ENCODE measurements at regions not wholly inside any gene's neighbourhood (a gene's known extent, or its start where the extent isn't known, plus 50 kb on each side); places are given as distances from the start of the nearest gene placed in this dataset.

DNA sequence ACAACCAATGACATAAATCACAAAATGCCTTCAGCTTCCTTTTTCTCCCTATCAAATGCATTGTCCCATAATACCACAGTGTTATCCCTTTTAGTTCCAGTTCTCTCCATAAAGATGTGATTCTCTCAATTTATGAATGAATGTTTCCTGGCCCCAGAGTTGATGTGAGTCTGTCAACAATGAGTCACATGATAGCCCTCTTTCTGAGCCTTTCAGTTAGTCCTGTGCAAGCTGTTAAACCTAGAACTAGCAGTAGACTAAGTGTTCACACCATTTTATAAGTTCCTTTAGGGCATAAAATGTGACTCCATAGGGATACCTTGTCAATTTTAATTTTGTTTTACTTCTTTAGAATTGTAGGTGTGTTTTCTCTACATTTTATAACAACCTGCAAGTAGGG is 129.5 kb downstream of the PABPC4L start:
- TF ChIP-seq, protein P1, sequence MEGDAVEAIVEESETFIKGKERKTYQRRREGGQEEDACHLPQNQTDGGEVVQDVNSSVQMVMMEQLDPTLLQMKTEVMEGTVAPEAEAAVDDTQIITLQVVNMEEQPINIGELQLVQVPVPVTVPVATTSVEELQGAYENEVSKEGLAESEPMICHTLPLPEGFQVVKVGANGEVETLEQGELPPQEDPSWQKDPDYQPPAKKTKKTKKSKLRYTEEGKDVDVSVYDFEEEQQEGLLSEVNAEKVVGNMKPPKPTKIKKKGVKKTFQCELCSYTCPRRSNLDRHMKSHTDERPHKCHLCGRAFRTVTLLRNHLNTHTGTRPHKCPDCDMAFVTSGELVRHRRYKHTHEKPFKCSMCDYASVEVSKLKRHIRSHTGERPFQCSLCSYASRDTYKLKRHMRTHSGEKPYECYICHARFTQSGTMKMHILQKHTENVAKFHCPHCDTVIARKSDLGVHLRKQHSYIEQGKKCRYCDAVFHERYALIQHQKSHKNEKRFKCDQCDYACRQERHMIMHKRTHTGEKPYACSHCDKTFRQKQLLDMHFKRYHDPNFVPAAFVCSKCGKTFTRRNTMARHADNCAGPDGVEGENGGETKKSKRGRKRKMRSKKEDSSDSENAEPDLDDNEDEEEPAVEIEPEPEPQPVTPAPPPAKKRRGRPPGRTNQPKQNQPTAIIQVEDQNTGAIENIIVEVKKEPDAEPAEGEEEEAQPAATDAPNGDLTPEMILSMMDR (IDR thresholded peaks at IDR 0.05): no peak
- TF ChIP-seq ZFX (IDR thresholded peaks at IDR 0.05; ENCODE audit: borderline replicate concordance): no peak

Data from 22Rv1 (cell line).